Gastrocnemius medialis (tissue), 4 donors: ENCODE measurements at regions not wholly inside any gene's neighbourhood (a gene's known extent, or its start where the extent isn't known, plus 50 kb on each side); places are given as distances from the start of the nearest gene placed in this dataset.
"Not testable (repeated sequence)": the region's sequence is repeated elsewhere in the genome, so short reads cannot be mapped to it uniquely, and the experiment has no call there.

Experiments used
- ATAC-seq, 2 donors: fragments of 150-250 bp; one replicate each; pipeline ENCODE4 v1.9.1; 2016
- DNase-seq, 2 donors: peaks; one replicate each; pipeline ENCODE4 v3.0.0-alpha.2; 2019
- H3K27ac ChIP-seq, 4 donors: fragments of 200-600 bp; sonication (generic); 1 replicate in 1 of 4; 2 replicates in 3 of 4; pipeline ENCODE4 v1.5.1; 2016 to 2018; ENCODE audit warnings: mild to moderate bottlenecking in 2 of 4, moderate library complexity in 1 of 4
- H3K27me3 ChIP-seq, 3 donors: fragments of 200-600 bp; sonication (generic) in 2 of 3; 1 replicate in 1 of 3; 2 replicates in 2 of 3; pipeline versions ENCODE4 v1.5.1 to v1.6.0; 2016 to 2019; ENCODE audit warnings: mild to moderate bottlenecking in 1 of 3, moderate library complexity in 1 of 3
- H3K36me3 ChIP-seq, 2 donors: fragments of 200-600 bp; sonication (generic) in 1 of 2; one replicate each; pipeline ENCODE4 v1.5.1; 2017 to 2018
- H3K4me1 ChIP-seq, 2 donors: fragments of 200-600 bp; sonication (generic) in 1 of 2; one replicate each; pipeline ENCODE4 v1.5.1; 2016 to 2017; ENCODE audit warnings: mild to moderate bottlenecking in 2 of 2
- H3K4me3 ChIP-seq, 4 donors: fragments of 200-600 bp; sonication (generic) in 3 of 4; 1 replicate in 1 of 4; 2 replicates in 3 of 4; pipeline ENCODE4 v1.5.1; 2016 to 2019; ENCODE audit warnings: mild to moderate bottlenecking in 2 of 4
- H3K9me3 ChIP-seq, 3 donors: fragments of 200-600 bp; sonication (generic) in 2 of 3; 1 replicate in 1 of 3; 2 replicates in 2 of 3; pipeline ENCODE4 v1.5.1; 2016 to 2019
- POLR2A ChIP-seq, 2 donors: fragments of 450-650 bp; IDR thresholded peaks; one replicate each; pipeline ENCODE4 v1.6.1; 2017; ENCODE audit warnings: antibody characterized with exemption in 2 of 2, mild to moderate bottlenecking in 2 of 2, moderate library complexity in 2 of 2
- in situ Hi-C, 4 donors: fragments of 200-750 bp; cut with MboI; loops; one replicate each; pipeline versions ENCODE4 v1.15.0 to v1.8.0; 2017; ENCODE audit warnings: low sequenced_read_pairs in 4 of 4
- intact Hi-C: fragments of 100-400 bp; cut with DNase I; formaldehyde crosslinking; loops from one replicate; pipeline ENCODE4 v1.15.1; 2023; ENCODE audit warnings: low total_unique reads
- TF ChIP-seq, protein P1 (sequence below), 5 experiments: fragments of 450-650 bp in 3 of 5; fragments of 200-600 bp in 2 of 5; sonication (generic) in 2 of 5; IDR thresholded peaks in 4 of 5; conservative IDR thresholded peaks in 1 of 5; 1 replicate in 4 of 5; 2 replicates in 1 of 5; pipeline ENCODE4 v1.5.1; 2016 to 2019; ENCODE audit warnings: antibody characterized with exemption in 5 of 5, mild to moderate bottlenecking in 3 of 5, moderate library complexity in 3 of 5

DNA sequence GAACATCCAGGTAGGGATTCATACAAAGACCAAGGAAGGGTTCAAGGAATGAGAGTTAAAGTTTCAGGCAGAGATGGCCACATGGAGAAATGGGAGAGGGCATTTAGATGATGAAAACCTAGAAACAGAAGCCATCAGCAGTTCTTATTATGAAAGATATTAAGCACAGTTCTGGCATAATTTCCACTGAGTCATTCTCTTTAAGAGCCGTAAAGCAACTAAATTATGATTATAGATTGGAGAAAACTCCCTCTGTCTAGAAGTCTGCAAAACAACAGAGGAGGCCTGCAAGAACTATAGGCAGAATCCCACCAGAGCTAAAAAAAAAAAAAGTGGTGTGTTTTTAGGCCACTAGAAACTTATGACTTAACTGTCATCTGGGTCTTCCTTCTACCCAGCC lies 157.1 kb upstream of the MPDZ start:
- no peak for TF ChIP-seq POLR2A (IDR thresholded peaks at IDR 0.05)
- TF ChIP-seq, protein P1, sequence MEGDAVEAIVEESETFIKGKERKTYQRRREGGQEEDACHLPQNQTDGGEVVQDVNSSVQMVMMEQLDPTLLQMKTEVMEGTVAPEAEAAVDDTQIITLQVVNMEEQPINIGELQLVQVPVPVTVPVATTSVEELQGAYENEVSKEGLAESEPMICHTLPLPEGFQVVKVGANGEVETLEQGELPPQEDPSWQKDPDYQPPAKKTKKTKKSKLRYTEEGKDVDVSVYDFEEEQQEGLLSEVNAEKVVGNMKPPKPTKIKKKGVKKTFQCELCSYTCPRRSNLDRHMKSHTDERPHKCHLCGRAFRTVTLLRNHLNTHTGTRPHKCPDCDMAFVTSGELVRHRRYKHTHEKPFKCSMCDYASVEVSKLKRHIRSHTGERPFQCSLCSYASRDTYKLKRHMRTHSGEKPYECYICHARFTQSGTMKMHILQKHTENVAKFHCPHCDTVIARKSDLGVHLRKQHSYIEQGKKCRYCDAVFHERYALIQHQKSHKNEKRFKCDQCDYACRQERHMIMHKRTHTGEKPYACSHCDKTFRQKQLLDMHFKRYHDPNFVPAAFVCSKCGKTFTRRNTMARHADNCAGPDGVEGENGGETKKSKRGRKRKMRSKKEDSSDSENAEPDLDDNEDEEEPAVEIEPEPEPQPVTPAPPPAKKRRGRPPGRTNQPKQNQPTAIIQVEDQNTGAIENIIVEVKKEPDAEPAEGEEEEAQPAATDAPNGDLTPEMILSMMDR (IDR thresholded peaks at IDR 0.05 in 4 of 5, conservative IDR thresholded peaks at IDR 0.05 in 1 of 5), result no peak
- Histone ChIP-seq H3K4me1 (peaks cover 0 to 10% of the 10 kb centered on the region in 2 donors), H3K36me3 (no peaks in the 10 kb centered on the region), H3K9me3 (no peaks in the 10 kb centered on the region), H3K27ac (no peak overlapping the region), H3K4me3 (no peak overlapping the region), H3K27me3 (no peaks in the 10 kb centered on the region)
- no peak for ATAC-seq
- in situ Hi-C loops, result loop anchor here in 1 of 4 donors (25.0 kb wide), 1 partner anchor 651 kb away; no protein-coding TSS in a partner anchor
- no peak for DNase-seq
- intact Hi-C loops, result no loop called here

- DNase-seq, ATAC-seq, intact Hi-C loops, H3K27ac ChIP-seq, H3K36me3 ChIP-seq, H3K4me3 ChIP-seq, H3K9me3 ChIP-seq, H3K27me3 ChIP-seq: not testable (repeated sequence)
- H3K4me1 ChIP-seq, result peaks cover 11 to 19% of the 10 kb centered on the region in 2 donors
- in situ Hi-C loops, result loop anchor here in 2 of 4 donors (5.0 to 25.0 kb wide), 2 partner anchors 654 to 919 kb away; no protein-coding TSS in a partner anchor
Observed at GRCh38 chr9:13433453-13433852, 154.0 kb upstream of the MPDZ start.

DNA sequence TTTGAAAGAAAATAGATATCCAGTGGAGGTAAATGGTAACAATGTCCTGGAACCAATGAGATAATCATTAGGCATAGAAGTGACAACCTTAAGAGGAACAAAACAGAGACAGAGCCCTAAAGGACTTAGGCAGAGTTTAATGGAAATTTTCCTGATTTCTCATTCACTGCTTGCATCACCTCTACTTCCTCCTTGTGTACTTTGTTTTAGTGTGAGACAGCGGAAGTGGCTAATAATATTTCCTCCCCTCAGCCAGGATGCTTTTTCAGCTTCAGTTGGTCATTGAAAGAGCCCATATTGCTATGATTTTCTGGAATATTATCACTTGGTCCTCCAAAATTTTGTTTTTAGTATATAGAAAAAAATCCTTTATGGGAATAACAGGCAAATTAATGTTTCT lies 153.4 kb upstream of the MPDZ start:
- in situ Hi-C loops (loop anchor here in 2 of 4 donors (5.0 to 25.0 kb wide), 2 partner anchors 654 to 919 kb away; no protein-coding TSS in a partner anchor), intact Hi-C loops (no loop called here)
- Histone ChIP-seq H3K4me3 (no peak overlapping the region), H3K4me1 (peaks cover 16 to 22% of the 10 kb centered on the region in 2 donors), H3K27ac (no peak overlapping the region), H3K36me3 (no peaks in the 10 kb centered on the region), H3K9me3 (no peaks in the 10 kb centered on the region), H3K27me3 (no peaks in the 10 kb centered on the region)
- TF ChIP-seq POLR2A (IDR thresholded peaks at IDR 0.05), result no peak
- TF ChIP-seq, protein P1 (IDR thresholded peaks at IDR 0.05 in 4 of 5, conservative IDR thresholded peaks at IDR 0.05 in 1 of 5), result no peak
- DNase-seq (no peak), ATAC-seq (no peak)

DNA sequence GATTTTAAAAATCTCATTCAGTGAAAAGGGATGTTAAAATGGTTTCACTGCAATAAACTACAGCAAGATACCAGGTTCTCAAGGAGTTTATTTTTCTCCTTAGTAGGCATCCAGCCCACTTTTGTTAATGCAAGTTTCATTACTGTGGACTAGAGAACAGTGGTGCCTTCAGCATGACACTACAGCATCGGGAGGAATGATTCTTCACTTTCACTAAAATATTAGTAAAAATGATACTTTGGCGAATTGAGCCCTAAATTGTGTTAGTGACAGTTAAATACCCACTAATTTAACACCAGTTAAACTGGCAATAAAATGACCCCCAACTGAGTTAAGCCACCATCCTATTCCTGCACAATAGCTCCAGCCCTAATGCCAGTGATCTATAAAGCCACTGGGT lies 152.2 kb upstream of the MPDZ start:
- H3K27ac ChIP-seq, result no peak overlapping the region
- ATAC-seq, result no peak
- H3K4me3 ChIP-seq, result no peak overlapping the region
- DNase-seq, result no peak
- no peaks in the 10 kb centered on the region for H3K27me3 ChIP-seq
- no peaks in the 10 kb centered on the region for H3K9me3 ChIP-seq
- intact Hi-C loops, result no loop called here
- in situ Hi-C loops, result loop anchor here in 2 of 4 donors (5.0 to 25.0 kb wide), 2 partner anchors 656 to 921 kb away; no protein-coding TSS in a partner anchor
- no peak for TF ChIP-seq POLR2A (IDR thresholded peaks at IDR 0.05)
- TF ChIP-seq, protein P1 (IDR thresholded peaks at IDR 0.05 in 4 of 5, conservative IDR thresholded peaks at IDR 0.05 in 1 of 5), result no peak
- peaks cover 19 to 25% of the 10 kb centered on the region in 2 donors for H3K4me1 ChIP-seq
- no peaks in the 10 kb centered on the region for H3K36me3 ChIP-seq

DNA sequence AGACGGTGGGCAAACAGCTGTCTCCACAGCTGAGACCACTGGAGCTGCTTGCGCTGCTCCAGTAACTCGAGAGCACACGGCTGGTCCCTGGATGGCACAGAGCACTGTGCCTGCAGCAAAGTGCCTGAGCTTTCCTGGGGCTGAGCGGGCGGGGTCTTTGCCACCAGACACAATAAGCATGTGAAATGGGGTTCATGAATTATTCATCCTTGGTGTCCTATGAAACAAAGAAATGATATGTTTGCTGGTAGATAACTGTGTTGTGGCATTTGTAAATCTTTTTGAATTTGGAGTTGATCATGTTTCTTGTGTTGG lies 151.7 kb upstream of the MPDZ start:
- TF ChIP-seq, protein P1 (IDR thresholded peaks at IDR 0.05 in 4 of 5, conservative IDR thresholded peaks at IDR 0.05 in 1 of 5), result no peak
- TF ChIP-seq POLR2A (IDR thresholded peaks at IDR 0.05), result no peak
- Histone ChIP-seq H3K4me3 (no peak overlapping the region), H3K27me3 (no peaks in the 10 kb centered on the region), H3K27ac (no peak overlapping the region), H3K4me1 (peaks cover 19 to 25% of the 10 kb centered on the region in 2 donors), H3K36me3 (no peaks in the 10 kb centered on the region), H3K9me3 (no peaks in the 10 kb centered on the region)
- ATAC-seq (no peak), DNase-seq (no peak)
- in situ Hi-C loops (loop anchor here in 2 of 4 donors (5.0 to 25.0 kb wide), 2 partner anchors 656 to 921 kb away; no protein-coding TSS in a partner anchor), intact Hi-C loops (no loop called here)
